HEK293T (cell line): ENCODE measurements at regions not wholly inside any gene's neighbourhood (a gene's known extent, or its start where the extent isn't known, plus 50 kb on each side); places are given as distances from the start of the nearest gene placed in this dataset.

Source experiments
- ELF4 ChIP-seq: fragments of 450-650 bp; IDR thresholded peaks from 2 replicates; pipeline ENCODE4 v1.6.1; 2017; ENCODE audit warnings: antibody characterized with exemption
- FOXA1 ChIP-seq: fragments of 450-650 bp; IDR thresholded peaks from 2 replicates; pipeline ENCODE4 v1.6.1; 2016; ENCODE audit warnings: mild to moderate bottlenecking
- L3MBTL2 ChIP-seq: fragments of 450-650 bp; conservative IDR thresholded peaks from 2 replicates; pipeline ENCODE4 v1.6.1; 2016; ENCODE audit warnings: mild to moderate bottlenecking
- TARDBP ChIP-seq: fragments of 450-650 bp; IDR thresholded peaks from 2 replicates; pipeline ENCODE4 v1.6.1; 2016

DNA sequence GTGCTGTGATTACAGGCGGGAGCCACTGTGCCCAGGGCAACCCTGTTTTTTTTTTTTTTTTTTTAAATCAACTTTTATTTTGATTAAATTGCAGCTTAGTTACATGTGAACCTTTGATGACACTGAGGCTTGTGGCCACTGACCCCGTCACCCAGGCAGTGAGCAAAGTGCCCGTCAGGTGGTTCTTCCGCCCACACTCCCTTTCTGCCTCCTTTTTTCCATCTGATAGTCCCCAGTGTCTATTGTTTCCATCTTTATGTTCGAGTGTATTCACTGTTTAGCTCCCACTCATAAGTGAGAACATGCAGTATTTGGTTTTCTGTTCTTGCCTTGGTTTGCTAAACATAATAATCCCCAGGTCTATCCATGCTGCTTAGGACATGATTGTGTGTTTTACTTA is 110.9 kb upstream of the GRK3 start:
- TF ChIP-seq FOXA1 = no peak
- no peak for TF ChIP-seq TARDBP
- TF ChIP-seq L3MBTL2 = no peak
- no peak for TF ChIP-seq ELF4
